GM23338 (cell line): ENCODE measurements at regions not wholly inside any gene's neighbourhood (a gene's known extent, or its start where the extent isn't known, plus 50 kb on each side); places are given as distances from the start of the nearest gene placed in this dataset.

ENCODE experiments used
- CREB1 ChIP-seq: fragments of 250-450 bp; sonication (Bioruptor Pico); IDR thresholded peaks from 2 replicates; pipeline ENCODE4 v1.5.0; 2020; ENCODE audit warnings: low read depth, mild to moderate bottlenecking, moderate library complexity
- CTCF ChIP-seq, 2 experiments: fragments of 200-600 bp in 1 of 2; sonication (generic) in 1 of 2; conservative IDR thresholded peaks; 2 replicates each; pipeline versions ENCODE4 v1.5.1 to v1.6.1; 2016 to 2017; ENCODE audit warnings: antibody characterized with exemption in 2 of 2, low read depth in 2 of 2, mild to moderate bottlenecking in 2 of 2, moderate library complexity in 1 of 2
- EZH2 ChIP-seq: fragments of 200-600 bp; sonication (generic); IDR thresholded peaks from one replicate; pipeline ENCODE4 v1.8.0; 2017; ENCODE audit warnings: antibody characterized with exemption, mild to moderate bottlenecking, low read depth; ENCODE audit not compliant: unreplicated experiment
- EZH2phosphoT487 ChIP-seq: fragments of 200-600 bp; sonication (generic); IDR thresholded peaks from one replicate; pipeline ENCODE4 v1.8.1; 2018; ENCODE audit warnings: antibody characterized with exemption; ENCODE audit not compliant: unreplicated experiment
- JUNB ChIP-seq: IDR thresholded peaks from one replicate; pipeline ENCODE4 v1.6.1; 2016; ENCODE audit warnings: antibody characterized with exemption; ENCODE audit not compliant: unreplicated experiment
- NANOG ChIP-seq: IDR thresholded peaks from 2 replicates; pipeline ENCODE4 v1.6.1; 2016; ENCODE audit warnings: antibody characterized with exemption, borderline replicate concordance
- POLR2AphosphoS5 ChIP-seq: IDR thresholded peaks from 2 replicates; pipeline ENCODE4 v1.6.1; 2016; ENCODE audit warnings: antibody characterized with exemption, low read depth
- REST ChIP-seq: IDR thresholded peaks from one replicate; pipeline ENCODE4 v1.6.1; 2018; ENCODE audit warnings: antibody characterized with exemption; ENCODE audit not compliant: unreplicated experiment
- ZNF462 ChIP-seq: fragments of 250-450 bp; sonication (Bioruptor Pico); IDR thresholded peaks from 2 replicates; pipeline ENCODE4 v1.5.0; 2020; ENCODE audit warnings: mild to moderate bottlenecking, moderate library complexity

DNA sequence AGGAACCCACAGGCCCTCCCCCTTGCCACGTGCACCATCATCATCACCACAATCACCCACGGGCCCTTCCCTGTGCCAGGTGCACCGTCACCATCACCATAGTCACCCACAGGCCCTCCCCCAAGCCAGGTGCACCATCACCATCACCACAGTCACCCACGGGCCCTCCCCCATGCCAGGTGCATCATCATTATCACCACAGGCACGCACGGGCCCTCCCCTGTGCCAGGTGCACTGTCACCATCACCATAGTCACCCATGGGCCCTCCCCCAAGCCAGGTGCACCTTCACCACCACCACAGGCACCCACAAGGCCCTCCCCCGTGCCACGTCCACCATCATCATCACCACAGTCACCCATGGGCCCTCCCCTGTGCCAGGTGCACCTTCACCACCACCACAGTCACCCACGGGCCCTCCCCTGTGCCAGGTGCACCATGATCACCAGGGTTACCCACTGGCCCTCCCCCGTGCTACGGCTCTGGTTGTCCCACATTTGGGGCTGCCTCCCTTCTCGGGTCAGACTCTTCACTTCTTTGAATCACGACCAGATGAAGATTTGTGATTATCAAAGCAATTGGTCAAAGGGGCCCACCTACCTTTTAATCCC, 69.1 kb upstream of the OLFM1 start:
- TF ChIP-seq EZH2phosphoT487 (no peak), CTCF (conservative IDR thresholded peaks at IDR 0.05; ENCODE audit: low read depth in 2 of 2) (no peak), EZH2 (no peak), POLR2AphosphoS5 (no peak), REST (no peak), ZNF462 (CRISPR knock-in tag) (no peak), CREB1 (no peak), JUNB (no peak), NANOG (no peak)
